Common myeloid progenitor, CD34-positive (primary cell): ENCODE measurements at regions not wholly inside any gene's neighbourhood (a gene's known extent, or its start where the extent isn't known, plus 50 kb on each side); places are given as distances from the start of the nearest gene placed in this dataset.
"Not testable (repeated sequence)": the region's sequence is repeated elsewhere in the genome, so short reads cannot be mapped to it uniquely, and the experiment has no call there.

ENCODE experiments used
- CTCF ChIA-PET: fragments of 350-600 bp; sonication (Branson Sonifier 250); formaldehyde crosslinking; loops from one replicate; lab custom pipeline; 2021; ENCODE audit warnings: antibody characterized with exemption; lab: Charles Lee
- POLR2A ChIA-PET: fragments of 350-600 bp; sonication (Branson Sonifier 250); formaldehyde crosslinking; loops from one replicate; lab custom pipeline; 2021; ENCODE audit warnings: antibody characterized with exemption; lab: Charles Lee
- DNase-seq, 3 donors: peaks; one replicate each; pipeline versions ENCODE4 v3.0.0 to v3.0.0-alpha.2; 2013
- H3K27ac ChIP-seq, 2 experiments: 1 replicate in 1 of 2; 2 replicates in 1 of 2; pipeline ENCODE4 v1.7.0; 2013; ENCODE audit warnings: inconsistent platforms in 2 of 2, low read length in 2 of 2, mild to moderate bottlenecking in 2 of 2, low read depth in 1 of 2, moderate library complexity in 1 of 2; ENCODE audit not compliant: severe bottlenecking in 2 of 2, insufficient read depth in 1 of 2, poor library complexity in 1 of 2
- H3K27me3 ChIP-seq, 5 experiments: replicated peaks in 2 of 5; 1 replicate in 3 of 5; 2 replicates in 2 of 5; pipeline versions ENCODE4 v1.6.1 to v1.7.0; 2013; ENCODE audit warnings: low read length in 4 of 5, mild to moderate bottlenecking in 2 of 5, moderate library complexity in 2 of 5, inconsistent platforms in 1 of 5; ENCODE audit not compliant: insufficient read depth in 5 of 5, control insufficient read depth in 4 of 5
- H3K36me3 ChIP-seq, 4 experiments: 1 replicate in 2 of 4; 2 replicates in 2 of 4; pipeline versions ENCODE4 v1.6.1 to v1.7.0; 2013; ENCODE audit warnings: low read length in 3 of 4, control low read depth in 1 of 4, mild to moderate bottlenecking in 1 of 4; ENCODE audit not compliant: control insufficient read depth in 4 of 4, insufficient read depth in 4 of 4
- H3K4me1 ChIP-seq, 4 experiments: 1 replicate in 3 of 4; 2 replicates in 1 of 4; pipeline versions ENCODE4 v1.6.1 to v1.7.1; 2013; ENCODE audit warnings: low read length in 3 of 4, mild to moderate bottlenecking in 3 of 4, control low read depth in 1 of 4, inconsistent platforms in 1 of 4, moderate library complexity in 1 of 4; ENCODE audit not compliant: control insufficient read depth in 4 of 4, insufficient read depth in 4 of 4; ENCODE audit errors: control extremely low read depth in 1 of 4
- H3K4me3 ChIP-seq, 7 experiments: 1 replicate in 4 of 7; 2 replicates in 3 of 7; pipeline versions ENCODE4 v1.5.1 to v1.7.0; 2013; ENCODE audit warnings: mild to moderate bottlenecking in 7 of 7, low read length in 6 of 7, moderate library complexity in 6 of 7, inconsistent platforms in 2 of 7, low read depth in 2 of 7, control low read depth in 1 of 7; ENCODE audit not compliant: insufficient read depth in 4 of 7, control insufficient read depth in 1 of 7; ENCODE audit errors: extremely low read depth in 1 of 7
- H3K9me3 ChIP-seq, 5 experiments: 1 replicate in 4 of 5; 2 replicates in 1 of 5; pipeline versions ENCODE4 v1.6.1 to v1.7.1; 2013; ENCODE audit warnings: low read length in 4 of 5, mild to moderate bottlenecking in 2 of 5, inconsistent platforms in 1 of 5, low read depth in 1 of 5, moderate library complexity in 1 of 5; ENCODE audit not compliant: control insufficient read depth in 4 of 5, insufficient read depth in 2 of 5; ENCODE audit errors: control extremely low read depth in 1 of 5
- WGBS: methylation state at CpG from one replicate; pipeline ENCODE4 v1.1.5; 2013; ENCODE audit not compliant: insufficient coverage; 5-methylcytosine and 5-hydroxymethylcytosine counted together

GRCh38 chr5:103860327-103860726 is 297.7 kb upstream of the NUDT12 start:
- Histone ChIP-seq H3K36me3 (no peaks in the 10 kb centered on the region), H3K27me3 (no peaks in the 10 kb centered on the region), H3K27ac (no peak overlapping the region), H3K9me3 (no peaks in the 10 kb centered on the region), H3K4me3 (no peak overlapping the region), H3K4me1 (no peaks in the 10 kb centered on the region)
- POLR2A ChIA-PET: no interaction called here
- WGBS: 100% methylated on average over 1 of the region's 3 CpGs
- DNase-seq: no peak
- CTCF ChIA-PET: no interaction called here

GRCh38 chr5:103858367-103858766 is 295.8 kb upstream of the NUDT12 start:
- H3K27me3 ChIP-seq, H3K4me1 ChIP-seq, CTCF ChIA-PET, POLR2A ChIA-PET, H3K36me3 ChIP-seq, DNase-seq, H3K9me3 ChIP-seq, H3K4me3 ChIP-seq, H3K27ac ChIP-seq: not testable (repeated sequence)
- no CpG with 5 or more reads among the region's 3 CpGs for WGBS

DNA sequence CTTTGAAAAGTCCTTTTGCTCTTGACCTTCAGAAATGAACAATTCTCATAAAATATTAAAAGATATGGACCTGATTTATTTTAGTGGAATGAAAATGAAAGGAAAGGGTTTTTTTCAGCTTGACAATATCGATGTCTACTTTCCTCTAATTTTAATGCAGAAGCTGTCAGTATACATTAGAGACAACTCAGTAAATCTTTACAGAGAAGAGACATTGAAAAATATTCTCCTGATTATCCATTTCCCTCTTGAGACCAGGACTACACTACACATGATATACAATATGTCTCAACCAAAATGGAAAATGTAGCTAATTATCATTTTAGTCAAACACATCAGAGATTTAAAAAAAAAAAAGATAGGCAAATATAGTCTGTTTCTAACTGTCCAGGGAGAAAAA is 288.5 kb upstream of the NUDT12 start:
- CTCF ChIA-PET: no interaction called here
- Histone ChIP-seq H3K4me1 (no peaks in the 10 kb centered on the region), H3K27me3 (no peaks in the 10 kb centered on the region), H3K36me3 (no peaks in the 10 kb centered on the region), H3K4me3 (no peak overlapping the region), H3K27ac (no peak overlapping the region), H3K9me3 (no peaks in the 10 kb centered on the region)
- POLR2A ChIA-PET: no interaction called here
- no peak for DNase-seq
- WGBS: no CpG with 5 or more reads among the region's 1 CpG

DNA sequence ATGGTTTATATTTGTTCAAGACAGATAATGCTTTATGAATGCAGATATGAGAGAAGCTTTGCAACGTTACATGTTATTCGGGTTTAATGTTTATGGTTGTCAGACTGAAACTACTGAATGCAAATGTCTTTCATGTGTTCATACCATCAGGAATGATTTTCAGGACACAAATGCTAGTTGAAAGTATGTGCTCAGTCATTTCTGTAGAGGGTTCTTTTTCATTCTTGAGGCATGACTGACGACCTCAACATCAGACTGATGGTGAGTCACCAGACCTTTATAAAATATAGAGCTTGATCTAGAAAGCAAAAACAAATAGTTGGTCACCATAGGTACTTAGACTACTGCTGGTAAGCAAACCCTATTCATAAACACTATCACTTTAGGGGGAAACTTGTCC is 287.3 kb upstream of the NUDT12 start:
- Histone ChIP-seq H3K27ac (no peak overlapping the region), H3K36me3 (no peaks in the 10 kb centered on the region), H3K4me3 (no peak overlapping the region), H3K4me1 (no peaks in the 10 kb centered on the region), H3K27me3 (no peaks in the 10 kb centered on the region), H3K9me3 (no peaks in the 10 kb centered on the region)
- WGBS: 100% methylated on average over 3 of the region's 3 CpGs
- CTCF ChIA-PET: interaction anchor here (0.6 kb wide), 1 partner anchor 1476 kb away, joined by 3 read pairs; no protein-coding TSS in a partner anchor
- no peak for DNase-seq
- POLR2A ChIA-PET: no interaction called here

DNA sequence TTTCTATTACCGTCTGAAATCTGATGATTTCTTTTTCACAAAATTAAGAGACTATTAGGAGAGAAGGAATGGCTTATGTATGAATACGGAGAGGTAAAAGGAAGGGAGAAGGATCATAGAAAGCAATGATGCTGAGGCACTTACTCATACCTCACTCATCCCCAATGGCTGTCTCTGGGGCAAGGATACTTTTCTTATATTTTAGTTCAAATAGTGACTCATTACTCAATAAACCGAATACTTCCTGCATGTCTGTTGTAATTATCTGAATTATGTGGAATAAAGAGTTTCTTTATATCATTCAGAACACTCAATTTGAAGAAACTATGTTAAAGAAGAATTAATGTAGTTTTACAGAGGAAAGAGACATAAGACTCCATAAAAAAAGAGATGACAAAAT is 284.5 kb upstream of the NUDT12 start:
- Histone ChIP-seq H3K9me3 (no peaks in the 10 kb centered on the region), H3K27ac (no peak overlapping the region), H3K27me3 (no peaks in the 10 kb centered on the region), H3K4me3 (no peak overlapping the region), H3K36me3 (no peaks in the 10 kb centered on the region), H3K4me1 (no peaks in the 10 kb centered on the region)
- ChIA-PET POLR2A (no interaction called here), CTCF (no interaction called here)
- DNase-seq: no peak
- no CpG with 5 or more reads among the region's 3 CpGs for WGBS

- ChIA-PET CTCF (no interaction called here), POLR2A (no interaction called here)
- no peaks in the 10 kb centered on the region for H3K9me3 ChIP-seq
- no peaks in the 10 kb centered on the region for H3K36me3 ChIP-seq
- no peaks in the 10 kb centered on the region for H3K27me3 ChIP-seq
- no peak for DNase-seq
- no peaks in the 10 kb centered on the region for H3K4me1 ChIP-seq
- H3K4me3 ChIP-seq: no peak overlapping the region
- no peak overlapping the region for H3K27ac ChIP-seq
These were observed 280.3 kb upstream of the NUDT12 start for GRCh38 chr5:103842936-103843335.

DNA sequence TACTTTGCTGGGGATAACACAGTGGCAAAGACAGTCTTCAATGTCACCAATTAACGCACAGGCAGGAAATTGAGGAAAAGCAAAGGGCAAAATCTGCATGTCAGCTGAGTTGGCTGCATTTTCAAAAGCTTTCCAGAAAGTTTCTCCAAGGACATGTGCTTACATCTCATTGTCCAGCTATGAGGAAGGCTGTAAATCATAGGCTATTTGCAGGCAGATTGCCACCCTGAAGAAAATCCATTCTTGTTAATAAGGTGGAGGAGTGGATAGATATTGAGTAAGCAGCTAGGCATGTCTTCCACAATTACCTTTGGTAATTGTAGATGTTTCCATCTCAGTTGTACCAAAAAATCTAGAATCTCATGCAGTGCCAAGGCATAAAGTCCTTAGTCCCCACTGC is 278.0 kb upstream of the NUDT12 start:
- H3K4me1 ChIP-seq: no peaks in the 10 kb centered on the region
- H3K27ac ChIP-seq: no peak overlapping the region
- H3K9me3 ChIP-seq: peaks cover 0 to 2% (median 0%) of the 10 kb centered on the region in 5 experiments
- ChIA-PET POLR2A (no interaction called here), CTCF (no interaction called here)
- H3K27me3 ChIP-seq: no peaks in the 10 kb centered on the region
- DNase-seq: no peak
- 29% methylated on average over 1 of the region's 1 CpG for WGBS
- no peaks in the 10 kb centered on the region for H3K36me3 ChIP-seq
- H3K4me3 ChIP-seq: no peak overlapping the region
